GM18870 (cell line): ENCODE measurements at regions not wholly inside any gene's neighbourhood (a gene's known extent, or its start where the extent isn't known, plus 50 kb on each side); places are given as distances from the start of the nearest gene placed in this dataset.
"Not testable (repeated sequence)": the region's sequence is repeated elsewhere in the genome, so short reads cannot be mapped to it uniquely, and the experiment has no call there.

Experiments
- ATAC-seq: cut with Tn5 transposase; IDR thresholded peaks from one replicate; pipeline ENCODE4 v1.9.1; 2021; ENCODE audit warnings: moderate library complexity; ENCODE audit not compliant: unreplicated experiment

DNA sequence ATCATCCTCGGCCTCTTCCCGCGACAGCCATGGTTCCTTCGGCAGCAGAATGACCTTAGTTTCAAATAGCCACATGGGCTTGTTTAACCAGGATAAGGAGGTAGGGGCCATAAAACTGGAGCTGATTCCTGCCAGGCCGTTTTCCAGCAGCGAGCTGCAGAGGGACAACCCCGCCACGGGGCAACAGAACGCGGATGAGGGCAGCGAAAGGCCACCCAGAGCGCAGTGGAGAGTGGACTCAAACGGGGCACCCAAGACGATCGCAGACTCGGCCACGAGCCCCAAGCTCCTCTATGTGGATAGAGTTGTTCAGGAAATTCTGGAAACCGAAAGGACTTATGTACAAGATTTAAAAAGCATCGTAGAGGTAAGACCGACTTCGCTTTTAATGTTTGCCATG, 131.8 kb upstream of the MTHFD1L start:
- no peak for ATAC-seq

DNA sequence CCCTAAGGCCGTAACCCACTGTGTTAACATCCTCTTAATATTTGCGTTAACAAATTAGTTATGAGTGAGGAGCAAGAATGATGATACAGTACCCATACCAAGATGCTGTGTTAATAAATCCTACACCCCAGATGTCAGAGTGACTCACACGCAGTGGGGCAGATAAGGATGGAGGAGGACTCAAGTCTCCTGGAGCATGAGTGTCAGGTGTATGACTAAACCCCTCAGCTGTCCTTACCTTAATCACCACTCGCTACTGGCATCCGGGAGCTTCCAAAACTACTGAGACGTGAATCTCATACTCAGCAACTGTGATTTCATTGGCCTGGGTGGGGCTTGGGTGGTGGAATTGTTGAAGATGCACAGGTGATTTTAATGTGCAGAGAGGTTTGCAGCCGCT, 131.3 kb upstream of the MTHFD1L start:
- no peak for ATAC-seq

DNA sequence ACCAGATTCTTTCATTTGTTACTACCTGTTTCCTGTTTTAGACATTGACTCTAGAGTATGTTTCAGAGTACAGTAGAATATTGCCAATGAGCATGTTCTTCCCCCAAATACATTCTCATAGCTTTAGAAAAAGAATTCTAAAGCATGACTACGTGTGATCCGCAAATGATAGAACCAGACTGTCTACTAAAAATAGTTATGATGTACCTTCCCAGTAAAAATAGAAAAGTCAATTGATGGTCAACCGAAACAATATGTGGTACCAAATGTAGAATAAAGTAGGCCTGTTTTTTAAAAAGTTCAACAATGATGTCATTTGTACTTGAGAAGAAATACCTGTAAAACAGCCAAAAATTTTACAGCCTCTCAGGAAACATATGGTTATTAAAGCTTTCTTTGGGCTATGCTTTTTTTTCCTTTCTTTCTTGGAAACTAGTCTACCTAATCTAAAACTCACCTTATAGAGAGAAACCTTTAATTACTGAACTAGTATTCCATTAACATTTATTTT, 130.1 kb upstream of the MTHFD1L start:
- ATAC-seq = no peak

DNA sequence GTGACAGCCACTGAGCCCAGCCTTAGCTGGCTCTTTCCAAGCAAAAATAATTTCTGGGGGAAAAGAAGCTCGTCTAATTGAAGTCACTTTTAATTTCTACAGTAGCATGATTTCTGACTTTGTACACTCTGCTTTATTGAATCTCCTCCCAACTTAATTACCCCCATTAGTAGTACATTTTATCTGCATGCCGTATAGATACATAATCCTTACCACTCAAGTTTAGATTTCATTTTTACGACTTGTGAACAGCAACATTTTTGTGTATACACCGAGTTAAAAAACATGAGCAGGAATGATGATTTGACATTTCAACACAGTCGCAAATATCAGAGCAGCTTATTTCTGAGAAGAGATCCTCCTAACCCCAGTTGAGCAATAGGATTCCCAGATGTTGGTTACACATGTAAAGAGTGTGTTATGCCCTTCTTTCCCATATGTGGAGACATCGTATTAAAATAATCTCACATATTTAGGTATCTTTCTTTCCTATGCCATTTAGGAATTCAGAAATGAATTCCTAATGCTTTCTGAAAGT, 127.3 kb upstream of the MTHFD1L start:
- ATAC-seq = no peak

DNA sequence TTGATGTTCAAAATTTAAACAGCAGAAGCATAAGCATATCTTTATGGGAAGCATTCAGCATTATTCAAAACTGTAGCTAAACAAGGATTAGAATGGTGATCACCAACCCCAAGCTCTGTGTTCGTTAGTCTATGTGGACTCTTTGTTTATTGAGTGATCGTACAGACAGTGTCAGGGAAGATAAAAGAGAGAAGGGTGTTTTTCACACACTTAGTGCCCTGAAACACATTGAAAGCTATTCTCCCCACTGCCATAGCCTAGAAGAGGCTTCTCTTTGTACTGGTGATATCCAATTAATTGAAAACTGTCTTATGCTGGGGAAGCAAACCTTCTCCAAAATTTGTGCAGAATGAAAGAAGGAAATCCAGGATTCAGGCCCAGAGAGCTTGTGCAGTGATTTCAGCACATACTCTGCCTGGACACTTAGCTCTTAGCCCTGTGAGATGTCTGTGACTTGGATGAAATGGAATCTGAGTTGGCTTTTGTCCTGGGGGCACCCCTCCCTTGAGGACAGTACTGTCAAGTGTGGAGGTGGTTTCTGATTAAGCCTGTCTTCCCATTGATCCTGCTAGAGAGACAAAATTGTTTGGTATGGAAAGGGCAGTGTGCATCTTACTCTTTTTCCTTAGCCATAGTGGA, 125.7 kb upstream of the MTHFD1L start:
- no peak for ATAC-seq

DNA sequence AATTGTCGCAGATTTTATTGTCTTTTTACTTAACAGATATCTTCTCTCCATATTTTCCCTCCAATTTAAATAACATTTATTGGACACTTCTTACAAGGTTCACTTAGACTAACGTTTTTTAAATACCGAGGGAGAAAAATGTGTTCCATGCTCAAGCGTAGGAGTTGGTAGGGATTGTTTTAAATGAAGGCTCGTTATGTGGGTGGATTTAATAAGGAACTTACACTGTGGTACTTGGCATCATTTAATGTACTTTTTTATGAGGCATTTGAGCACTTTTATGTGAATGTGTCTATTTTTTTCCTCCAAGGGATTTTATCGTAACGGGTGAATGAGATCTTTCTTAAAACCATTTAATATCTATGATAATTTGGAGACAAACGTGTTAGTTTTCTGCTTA, 125.0 kb upstream of the MTHFD1L start:
- no peak for ATAC-seq

DNA sequence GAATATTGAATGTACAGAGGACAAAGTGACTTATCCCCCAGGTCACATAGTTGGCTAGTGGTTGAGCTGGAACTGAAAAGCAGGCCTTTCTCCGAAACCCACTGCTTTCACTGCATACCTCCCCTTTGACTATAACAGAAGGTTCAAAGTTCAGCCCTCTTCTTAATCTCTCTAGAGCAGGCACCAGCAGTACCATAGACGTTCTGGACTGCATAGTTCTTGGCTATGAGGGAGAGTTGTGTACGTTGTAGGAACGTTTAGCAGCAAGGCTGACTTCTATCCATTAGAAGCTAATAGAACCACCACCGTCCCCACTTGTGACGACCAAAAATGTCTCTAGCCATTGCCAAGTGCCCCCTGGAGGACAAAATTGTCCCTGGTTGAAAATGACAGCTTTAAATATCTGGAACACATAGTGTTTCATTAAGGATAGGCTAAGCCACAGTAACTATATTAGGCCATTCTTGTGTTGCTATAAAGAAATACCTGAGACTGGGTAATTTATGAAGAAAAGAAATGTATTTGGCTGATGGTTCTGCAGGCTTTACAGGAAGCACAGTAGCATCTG, 123.8 kb upstream of the MTHFD1L start:
- ATAC-seq = no peak

DNA sequence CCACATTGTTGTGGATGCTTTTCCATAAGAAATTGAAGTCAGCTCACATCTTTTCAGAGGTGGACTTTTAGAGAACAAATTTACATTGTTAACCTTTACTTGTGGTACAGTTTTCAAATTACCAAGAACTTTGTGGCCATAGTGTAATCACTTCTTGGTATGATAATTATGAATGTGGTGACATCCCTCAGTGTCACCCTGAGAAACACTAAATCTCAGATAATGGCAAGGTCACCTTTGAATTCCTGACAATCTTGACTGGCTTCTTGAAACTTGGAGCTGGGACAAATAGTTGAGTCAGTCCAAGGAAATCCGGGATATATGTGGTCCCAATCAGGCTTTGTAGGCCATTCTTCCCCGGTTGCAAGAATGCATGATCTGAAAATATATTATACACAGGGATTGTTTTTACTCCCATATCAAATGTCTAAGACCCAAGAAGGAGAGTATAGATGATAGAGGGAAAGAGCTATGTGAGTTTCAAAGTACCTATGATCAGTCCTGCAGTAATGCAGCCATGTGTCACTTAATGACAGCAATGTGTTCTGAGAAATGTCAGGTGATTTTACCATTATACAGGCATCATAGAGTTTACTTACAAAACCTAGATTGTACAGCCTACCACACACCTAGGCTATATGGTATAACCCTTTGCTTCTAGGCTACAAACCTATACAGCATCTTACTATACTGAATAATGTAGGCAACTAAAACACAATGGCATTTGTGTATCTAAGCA, 120.8 kb upstream of the MTHFD1L start:
- no peak for ATAC-seq

DNA sequence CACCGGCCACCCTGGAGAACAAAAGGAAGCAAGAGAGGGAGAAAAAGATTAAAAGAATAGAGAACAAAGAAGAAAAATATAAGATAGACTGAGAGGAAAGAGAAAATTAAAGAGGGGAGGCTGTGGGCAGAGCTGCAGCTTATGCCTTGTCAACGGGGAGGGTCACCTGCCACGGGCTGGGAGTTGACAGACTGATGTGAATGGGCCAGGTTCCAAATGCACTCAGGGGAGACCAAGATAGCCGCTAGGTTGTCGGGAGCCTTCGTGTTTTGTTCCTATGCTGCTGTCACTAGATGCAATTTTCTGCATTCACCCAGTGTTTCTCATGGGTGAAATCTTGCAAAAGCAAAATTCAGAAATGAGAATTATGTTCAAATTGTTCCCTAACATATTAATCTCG, 119.6 kb upstream of the MTHFD1L start:
- ATAC-seq = no peak

DNA sequence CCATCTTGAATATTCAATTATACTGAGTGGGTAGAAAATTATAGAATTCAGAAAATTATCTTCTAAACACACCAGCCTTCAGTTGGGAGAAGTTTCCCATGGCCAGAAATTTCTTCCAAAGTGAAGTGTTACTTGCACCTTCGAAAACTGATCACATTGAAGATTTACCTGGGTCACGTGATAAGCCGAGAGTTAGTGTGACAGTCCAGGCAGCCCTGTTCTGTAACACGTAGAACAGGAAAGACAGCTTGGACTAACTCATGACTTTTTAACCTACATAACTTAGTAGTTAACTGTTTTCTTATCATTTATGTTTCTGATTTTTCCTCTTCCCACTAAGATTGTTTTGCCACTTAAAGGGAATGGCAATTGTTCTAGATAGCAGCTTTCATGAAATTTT, 118.3 kb upstream of the MTHFD1L start:
- no peak for ATAC-seq

DNA sequence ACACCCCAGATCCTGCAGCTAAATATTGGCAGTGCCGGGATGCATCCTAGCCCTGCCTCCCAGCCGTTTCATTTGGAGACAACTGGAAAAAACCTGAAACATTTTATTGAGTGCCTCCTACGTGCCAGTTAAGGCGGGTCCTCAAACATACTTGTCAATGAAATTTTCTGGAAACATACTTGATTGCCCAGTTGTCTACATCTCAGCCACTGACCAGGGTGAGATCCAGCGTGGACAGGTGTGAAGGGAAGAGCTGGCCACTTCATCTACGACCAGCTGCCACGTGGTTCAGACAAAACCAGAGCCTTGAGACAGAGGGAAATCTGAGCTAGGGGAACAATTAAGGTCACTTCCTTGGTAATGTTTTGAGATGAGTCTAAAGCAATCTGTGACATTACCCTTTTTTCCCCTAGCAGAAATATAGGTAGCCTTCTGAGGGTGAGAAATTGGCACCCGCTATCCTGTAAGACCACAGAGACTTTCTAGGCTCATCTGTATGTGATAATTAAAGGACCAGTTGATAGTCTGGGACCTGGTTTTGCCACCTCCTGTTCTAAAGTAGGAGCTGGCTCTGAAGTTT, 116.3 kb upstream of the MTHFD1L start:
- ATAC-seq = no peak

DNA sequence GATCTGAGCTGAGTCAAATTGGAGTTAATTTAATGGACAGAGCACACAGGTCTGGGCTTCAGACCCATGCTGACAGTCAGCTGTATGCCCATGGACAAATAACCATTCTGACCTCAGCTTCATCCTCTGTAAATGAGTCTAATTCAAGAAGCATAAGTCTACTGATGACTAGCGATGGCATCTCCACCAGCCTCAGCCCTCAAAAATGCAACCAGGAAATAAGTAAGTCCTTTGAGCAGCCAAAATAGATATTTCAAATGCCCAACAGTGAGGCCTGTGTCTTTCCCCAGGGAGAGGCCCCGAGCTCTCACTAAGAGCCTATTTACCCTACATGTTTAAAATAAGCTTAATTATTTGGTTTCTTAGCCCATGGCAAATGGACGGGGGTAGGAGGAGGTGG, 114.2 kb upstream of the MTHFD1L start:
- ATAC-seq = no peak

DNA sequence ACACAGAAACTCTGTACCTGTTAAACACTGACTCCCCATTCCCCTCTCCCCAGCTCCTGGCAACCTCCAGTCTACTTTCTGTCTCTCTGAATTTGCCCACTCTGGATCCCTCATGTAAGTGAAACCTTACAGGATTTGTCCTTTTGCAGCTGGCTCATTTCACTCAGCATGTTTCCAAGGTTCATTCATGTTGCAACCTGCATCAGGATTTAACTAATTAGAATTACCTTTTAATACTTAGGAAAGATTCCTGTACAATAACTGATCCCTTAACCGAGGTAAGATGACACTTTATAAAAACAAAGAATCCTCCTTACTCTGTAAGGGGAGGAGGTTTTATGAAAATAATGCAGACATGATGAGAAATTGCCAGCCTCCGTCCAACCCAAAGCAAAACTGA, 113.1 kb upstream of the MTHFD1L start:
- no peak for ATAC-seq

DNA sequence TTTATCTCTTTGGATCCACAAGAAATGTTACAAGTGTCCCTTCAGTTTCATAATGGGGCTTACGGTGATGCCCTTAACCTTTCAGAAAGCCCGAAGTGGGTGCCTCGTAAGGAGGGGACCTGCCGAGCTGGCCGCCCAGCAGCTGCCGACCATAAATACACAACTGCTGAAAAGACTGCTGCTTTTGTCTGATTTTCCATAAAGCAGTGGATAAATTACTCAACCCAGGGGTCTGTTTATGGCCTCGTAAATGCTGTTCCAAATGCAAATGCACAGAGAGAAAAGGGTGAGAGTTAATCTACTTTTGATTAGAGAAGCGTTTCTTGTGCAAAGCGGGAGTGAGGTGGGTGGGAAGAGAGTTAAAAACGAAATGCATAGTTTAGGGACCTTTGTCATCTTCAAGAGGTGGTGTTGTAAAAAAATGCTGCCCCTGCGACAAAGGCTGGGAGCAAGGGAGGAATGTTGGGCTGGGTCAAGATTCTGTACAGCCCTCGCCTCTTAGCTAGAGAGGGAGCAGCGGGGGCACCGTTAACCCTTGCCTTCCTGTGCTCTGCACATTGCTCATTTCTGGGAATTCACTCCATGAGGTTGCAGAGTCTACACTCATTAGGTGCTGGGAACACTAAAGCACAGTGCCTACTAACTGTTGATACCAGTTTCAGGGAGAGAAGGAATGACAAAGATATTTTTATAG, 112.0 kb upstream of the MTHFD1L start:
- ATAC-seq = no peak

DNA sequence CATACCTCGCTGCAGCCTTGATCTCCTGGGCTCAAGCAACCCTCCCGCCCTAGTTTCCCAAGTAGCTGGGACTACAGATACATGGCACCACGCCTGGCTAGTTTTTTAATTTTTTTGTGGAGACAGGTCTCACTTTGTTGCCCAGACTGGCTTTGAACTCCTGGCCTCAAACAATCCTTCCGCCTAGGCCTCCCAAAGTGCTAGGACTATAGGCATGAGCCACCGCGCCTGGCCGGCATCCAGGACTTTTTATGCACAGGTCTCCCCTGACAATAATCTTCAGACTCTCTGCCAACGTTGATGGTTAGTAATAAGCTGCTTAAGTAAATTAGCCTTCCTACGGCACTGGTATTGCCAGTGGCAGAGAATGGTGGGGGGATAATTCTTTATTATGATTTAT, 110.5 kb upstream of the MTHFD1L start:
- ATAC-seq = no peak

DNA sequence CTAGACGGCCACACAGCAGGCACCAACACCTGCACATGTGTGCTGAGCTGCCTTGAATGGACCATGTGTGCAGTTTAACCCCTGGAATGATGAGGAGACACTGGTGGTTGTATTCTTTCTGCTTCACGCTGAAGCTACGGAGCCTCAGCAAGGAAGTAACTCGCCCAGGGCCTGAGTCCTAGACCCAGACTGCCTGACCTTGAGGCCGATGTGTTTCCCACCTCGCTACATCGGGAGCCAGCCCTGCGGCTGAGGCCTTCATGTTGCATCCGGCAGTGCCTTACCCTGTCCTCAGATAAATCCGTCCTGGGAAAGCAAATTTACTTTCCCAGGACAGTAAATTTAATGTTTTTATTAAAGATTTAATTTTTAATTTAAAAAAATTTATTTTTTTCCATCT, 110.0 kb upstream of the MTHFD1L start:
- ATAC-seq = no peak

DNA sequence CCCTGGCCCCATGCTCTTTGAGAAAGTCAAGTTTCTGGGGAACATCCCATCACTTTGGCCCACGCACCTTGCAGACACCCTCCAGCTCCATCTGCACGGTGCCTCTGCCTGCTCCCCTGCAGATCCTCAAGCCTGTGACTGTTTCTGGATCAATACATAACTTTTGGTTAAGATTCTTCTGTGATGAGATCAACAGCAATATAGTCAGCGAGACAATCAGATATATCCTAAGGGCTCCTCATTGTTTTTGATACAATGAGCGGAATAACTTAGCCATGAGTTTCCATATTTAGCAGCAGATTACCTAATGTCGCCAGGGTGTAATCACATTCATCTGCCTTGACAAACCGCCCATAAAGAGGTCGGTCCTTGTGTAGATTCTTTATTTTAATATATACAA, 109.3 kb upstream of the MTHFD1L start:
- ATAC-seq = no peak

DNA sequence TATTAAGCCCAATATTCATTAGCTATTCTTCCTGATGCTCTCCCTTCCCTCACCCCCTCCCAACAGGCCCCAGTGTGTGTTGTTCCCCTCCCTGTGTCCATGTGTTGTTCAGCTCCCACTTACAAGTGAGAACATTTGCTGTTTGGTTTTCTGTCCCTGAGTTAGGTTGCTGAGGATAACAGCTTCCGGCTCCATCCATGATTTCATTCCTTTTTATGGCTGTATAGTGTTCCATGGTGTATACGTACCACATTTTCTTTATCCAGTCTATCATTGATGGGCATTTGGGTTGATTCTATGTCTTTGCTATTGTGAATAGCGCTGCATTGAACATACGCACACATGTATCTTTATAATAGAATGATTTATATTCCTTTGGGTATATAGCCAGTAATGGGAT, 107.7 kb upstream of the MTHFD1L start:
- not testable (repeated sequence) for ATAC-seq

DNA sequence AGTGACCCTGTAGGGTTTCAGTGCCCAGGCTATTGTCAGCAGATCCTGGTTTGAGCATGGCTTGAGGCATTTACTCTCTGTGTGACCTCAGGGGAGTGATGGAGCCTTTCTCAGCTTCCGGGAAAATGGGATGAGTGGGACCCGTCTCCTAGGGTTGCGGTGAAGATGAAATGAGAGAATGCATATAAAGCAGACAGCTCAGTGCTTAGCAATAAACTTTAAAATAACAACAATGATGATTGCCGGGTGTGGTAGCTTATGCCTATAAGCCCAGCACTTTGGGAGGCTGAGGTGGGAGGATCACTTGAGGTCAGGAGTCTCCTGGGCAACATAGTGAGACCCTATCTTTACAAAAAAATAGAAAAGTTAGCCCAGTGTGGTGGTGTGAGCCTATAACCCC, 106.0 kb upstream of the MTHFD1L start:
- ATAC-seq = no peak

DNA sequence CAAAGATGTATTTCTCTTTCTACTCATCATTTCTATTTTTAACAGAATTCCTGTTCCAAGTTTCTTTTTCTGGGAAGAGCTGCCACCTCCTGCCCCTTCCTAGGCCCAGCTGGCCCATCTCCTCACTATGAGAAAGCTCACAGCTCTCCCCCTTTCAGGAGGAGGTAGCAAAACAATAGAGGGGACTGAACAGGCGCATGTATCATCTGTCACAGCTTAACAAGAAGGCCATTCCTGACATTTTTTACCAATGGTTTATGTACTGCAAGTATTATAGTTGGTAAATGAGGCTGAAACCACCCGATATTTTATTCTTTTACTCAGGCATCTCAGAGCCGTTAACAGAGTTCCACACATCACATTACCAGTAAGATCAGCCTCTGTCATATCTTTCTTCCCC, 103.7 kb upstream of the MTHFD1L start:
- ATAC-seq = no peak
